ENCODE measurements at regions not wholly inside any gene's neighbourhood (a gene's known extent, or its start where the extent isn't known, plus 50 kb on each side); places are given as distances from the start of the nearest gene placed in this dataset.

DNA sequence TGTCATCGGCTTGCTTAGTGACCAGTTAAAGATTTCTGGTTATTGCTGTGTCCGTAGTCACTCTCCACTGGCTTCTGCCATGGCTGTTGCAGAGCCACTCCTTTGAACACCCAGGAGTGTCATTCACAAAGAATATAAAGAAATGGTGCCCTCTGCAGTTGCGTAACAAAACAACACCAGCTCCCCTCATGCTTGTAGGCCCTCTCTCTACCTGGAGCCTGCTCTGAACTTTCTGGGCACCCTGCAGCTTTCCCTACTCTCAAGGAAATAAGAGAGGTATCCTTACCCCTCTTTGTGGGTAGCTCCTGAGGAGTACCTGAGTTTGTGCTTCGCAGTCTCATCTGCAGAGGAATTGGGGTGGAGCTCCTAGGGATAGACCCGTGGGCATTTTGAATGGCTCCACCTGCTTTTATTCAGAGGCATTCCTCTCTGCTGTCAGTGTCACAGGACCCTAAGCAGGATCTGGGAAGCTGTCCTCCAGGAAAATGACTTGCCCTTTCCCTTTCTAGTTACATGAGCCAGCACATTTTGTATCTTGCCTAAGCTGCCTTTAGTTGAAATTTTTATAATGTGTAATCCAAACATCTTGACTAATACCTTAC is 97.2 kb upstream of the TMEM260 start:
- TF ChIP-seq, protein P1, sequence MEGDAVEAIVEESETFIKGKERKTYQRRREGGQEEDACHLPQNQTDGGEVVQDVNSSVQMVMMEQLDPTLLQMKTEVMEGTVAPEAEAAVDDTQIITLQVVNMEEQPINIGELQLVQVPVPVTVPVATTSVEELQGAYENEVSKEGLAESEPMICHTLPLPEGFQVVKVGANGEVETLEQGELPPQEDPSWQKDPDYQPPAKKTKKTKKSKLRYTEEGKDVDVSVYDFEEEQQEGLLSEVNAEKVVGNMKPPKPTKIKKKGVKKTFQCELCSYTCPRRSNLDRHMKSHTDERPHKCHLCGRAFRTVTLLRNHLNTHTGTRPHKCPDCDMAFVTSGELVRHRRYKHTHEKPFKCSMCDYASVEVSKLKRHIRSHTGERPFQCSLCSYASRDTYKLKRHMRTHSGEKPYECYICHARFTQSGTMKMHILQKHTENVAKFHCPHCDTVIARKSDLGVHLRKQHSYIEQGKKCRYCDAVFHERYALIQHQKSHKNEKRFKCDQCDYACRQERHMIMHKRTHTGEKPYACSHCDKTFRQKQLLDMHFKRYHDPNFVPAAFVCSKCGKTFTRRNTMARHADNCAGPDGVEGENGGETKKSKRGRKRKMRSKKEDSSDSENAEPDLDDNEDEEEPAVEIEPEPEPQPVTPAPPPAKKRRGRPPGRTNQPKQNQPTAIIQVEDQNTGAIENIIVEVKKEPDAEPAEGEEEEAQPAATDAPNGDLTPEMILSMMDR (conservative IDR thresholded peaks at IDR 0.05; ENCODE audit: low read length), result no peak
- DNase-seq (ENCODE audit: low read depth), result no peak
- H3K4me3 ChIP-seq (ENCODE audit: low read length), result no peak overlapping the region

DNA sequence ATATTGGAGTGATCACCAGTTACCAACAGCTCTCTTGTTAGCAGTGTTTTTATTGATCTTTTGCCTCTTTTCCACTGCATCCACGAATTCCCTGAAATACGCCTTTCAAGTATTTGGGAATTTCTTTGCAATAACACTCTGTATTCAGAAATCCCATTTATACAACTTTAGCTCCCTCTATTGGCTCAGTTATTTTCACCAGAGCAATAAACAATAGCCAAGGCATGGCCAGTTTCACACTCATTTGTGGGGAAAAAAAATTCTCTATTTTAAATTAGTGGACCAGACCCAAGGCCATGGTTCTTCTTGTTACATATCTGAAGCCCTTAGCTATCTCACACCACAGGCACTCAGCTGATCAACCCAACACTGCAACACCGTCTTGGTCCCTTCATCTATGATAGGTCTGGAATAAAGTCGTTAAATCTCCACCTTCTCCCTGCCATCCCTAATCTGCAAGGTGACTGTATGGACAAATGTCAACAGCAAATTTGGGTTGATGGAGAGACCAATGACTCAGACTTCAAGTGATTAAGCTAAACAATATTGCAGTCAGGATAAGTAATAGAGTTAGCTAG is 92.4 kb upstream of the TMEM260 start:
- no peak overlapping the region for H3K4me3 ChIP-seq (ENCODE audit: low read length)
- TF ChIP-seq, protein P1 (conservative IDR thresholded peaks at IDR 0.05; ENCODE audit: low read length), result peak; percentile 60
- DNase-seq (ENCODE audit: low read depth), result peak; percentile 22

- TF ChIP-seq, protein P1 (conservative IDR thresholded peaks at IDR 0.05; ENCODE audit: low read length), result no peak
- DNase-seq (ENCODE audit: low read depth), result peak; percentile 24
- no peak overlapping the region for H3K4me3 ChIP-seq (ENCODE audit: low read length)
Measured at GRCh38 chr14:56487761-56488160, 91.8 kb upstream of the TMEM260 start.

- H3K4me3 ChIP-seq (ENCODE audit: low read length), result no peak overlapping the region
- TF ChIP-seq, protein P1 (conservative IDR thresholded peaks at IDR 0.05; ENCODE audit: low read length), result no peak
- DNase-seq (ENCODE audit: low read depth), result no peak
Measured at GRCh38 chr14:56488306-56488705, 91.3 kb upstream of the TMEM260 start.

DNA sequence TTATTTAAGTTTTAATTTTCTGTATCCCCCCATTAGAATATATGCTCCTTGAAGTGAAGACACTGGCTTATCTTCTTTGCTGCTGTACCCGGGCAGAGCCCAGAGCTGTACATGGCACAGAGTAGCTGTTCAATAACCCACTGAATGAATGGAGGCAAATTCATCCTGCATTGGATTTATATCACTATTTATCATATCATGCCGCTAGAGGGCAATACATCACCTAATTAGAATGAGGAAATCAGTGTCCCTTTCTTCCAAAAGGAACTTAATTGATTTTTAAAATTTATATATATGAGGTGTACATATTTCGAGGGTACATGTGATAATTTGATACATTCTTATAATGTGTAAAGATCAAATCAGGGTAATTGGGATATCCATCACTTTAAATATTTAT is 89.2 kb upstream of the TMEM260 start:
- peak; percentile 39 for DNase-seq (ENCODE audit: low read depth)
- TF ChIP-seq, protein P1 (conservative IDR thresholded peaks at IDR 0.05; ENCODE audit: low read length), result peak; percentile 66
- H3K4me3 ChIP-seq (ENCODE audit: low read length), result no peak overlapping the region

DNA sequence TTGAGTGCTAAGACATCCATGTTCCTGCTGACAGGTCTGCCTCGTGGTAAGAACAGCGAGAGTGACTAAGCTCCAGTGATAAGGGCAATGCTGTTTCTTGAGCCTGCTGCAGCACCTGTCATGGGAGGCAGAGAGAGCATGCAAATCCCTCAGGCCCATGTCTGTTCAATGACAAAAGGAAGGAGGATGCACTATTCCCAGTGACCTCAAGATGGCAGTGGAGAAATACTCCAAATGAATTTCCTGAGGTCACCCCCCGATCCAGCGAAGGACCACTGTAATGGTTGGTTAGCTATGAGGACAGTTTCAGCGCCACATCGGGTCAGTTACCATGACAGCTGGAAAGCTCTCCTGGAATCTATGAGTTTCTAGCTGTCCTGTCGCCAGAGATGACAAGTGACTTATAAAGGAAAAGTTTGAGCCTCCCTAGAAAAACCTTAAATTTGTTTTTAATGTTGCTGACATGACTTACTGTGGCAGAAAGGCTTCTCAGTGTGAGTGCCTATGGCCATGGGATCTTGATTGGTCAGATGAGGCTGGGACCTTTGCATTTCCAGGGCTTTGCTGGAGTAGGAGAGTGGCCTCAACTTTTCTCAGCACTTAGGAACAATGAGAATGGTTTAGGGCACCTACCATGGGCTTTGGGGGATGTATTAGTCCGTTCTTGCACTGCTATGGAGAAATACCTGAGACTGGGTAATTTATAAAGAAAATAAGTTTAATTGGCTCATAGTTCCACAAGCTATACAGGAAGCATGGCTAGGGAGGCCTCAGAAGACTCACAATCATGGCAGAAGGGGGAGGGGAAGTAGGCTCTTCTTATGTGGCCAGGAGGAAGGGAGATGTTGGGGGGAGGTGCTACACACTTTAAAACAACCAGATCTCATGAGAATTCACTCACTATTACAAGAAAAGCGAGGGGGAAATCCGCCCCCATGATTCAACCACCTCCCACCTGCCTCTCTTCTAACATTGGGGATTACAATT is 88.0 kb upstream of the TMEM260 start:
- H3K4me3 ChIP-seq (ENCODE audit: low read length), result no peak overlapping the region
- peak; percentile 34 for DNase-seq (ENCODE audit: low read depth)

More for the DNA sequence above, 88.0 kb upstream of the TMEM260 start:
- TF ChIP-seq, protein P1 (conservative IDR thresholded peaks at IDR 0.05; ENCODE audit: low read length), result peak; percentile 87
